ENCODE measurements at regions not wholly inside any gene's neighbourhood (a gene's known extent, or its start where the extent isn't known, plus 50 kb on each side); places are given as distances from the start of the nearest gene placed in this dataset.

DNA sequence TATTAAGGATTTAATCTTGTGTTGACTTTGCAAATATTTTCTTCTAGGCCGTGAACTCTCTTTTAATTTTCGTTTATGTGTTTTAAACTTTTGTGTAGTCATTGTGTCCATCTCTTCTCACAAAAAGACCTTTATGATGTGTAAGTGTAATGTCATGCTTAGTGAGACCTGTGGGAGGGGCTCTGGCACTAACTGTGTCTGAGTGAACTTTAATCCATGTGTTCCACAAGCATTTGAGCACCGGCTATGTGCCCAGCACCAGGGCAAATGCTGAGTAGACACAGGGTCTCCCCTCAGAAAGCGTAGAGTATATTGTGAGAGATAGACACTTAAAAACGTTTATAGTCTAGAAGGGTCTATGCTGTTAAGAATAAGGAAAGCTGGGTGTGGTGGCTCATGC lies 272.6 kb upstream of the TUT7 start:
- Histone ChIP-seq H2AFZ (ENCODE audit: low read length) (no peak overlapping the region), H3K79me2 (ENCODE audit: control insufficient read depth, insufficient read depth, low read length) (no peaks in the 10 kb centered on the region), H3K4me2 (ENCODE audit: extremely low read depth, insufficient read depth, low read length) (no peak overlapping the region), H3K36me3 (ENCODE audit: control insufficient read depth, insufficient read depth, low read length) (no peaks in the 10 kb centered on the region), H3K27me3 (ENCODE audit: control insufficient read depth, insufficient read depth, low read length) (no peaks in the 10 kb centered on the region), H3K4me1 (ENCODE audit: control insufficient read depth, extremely low read depth, insufficient read depth, low read length) (no peaks in the 10 kb centered on the region), H3K9ac (ENCODE audit: insufficient read depth, low read length) (no peak overlapping the region), H3K4me3 (replicated peaks in 1 of 4; ENCODE audit: control extremely low read depth in 1 of 4, insufficient read depth in 1 of 4, low read depth in 3 of 4, low read length in 4 of 4) (no peak overlapping the region), H3K9me3 (ENCODE audit: control insufficient read depth, insufficient read depth, low read depth, low read length) (no peaks in the 10 kb centered on the region), H4K20me1 (ENCODE audit: control insufficient read depth, extremely low read depth, insufficient read depth, low read length) (no peaks in the 10 kb centered on the region), H3K27ac (ENCODE audit: insufficient read depth, low read length) (no peak overlapping the region)
- TF ChIP-seq CTCF (conservative IDR thresholded peaks at IDR 0.05 in 1 of 2, IDR thresholded peaks at IDR 0.05 in 1 of 2; ENCODE audit: low read depth in 1 of 2, low read length in 2 of 2) (no peak), EZH2 (IDR thresholded peaks at IDR 0.05; ENCODE audit: low read length, missing control alignments) (no peak)
- no peak for DNase-seq (ENCODE audit: low read depth in 2 of 2)

GRCh38 chr9:86624630-86625029 lies 270.4 kb upstream of the TUT7 start:
- Histone ChIP-seq H3K4me3 (replicated peaks in 1 of 4; ENCODE audit: control extremely low read depth in 1 of 4, insufficient read depth in 1 of 4, low read depth in 3 of 4, low read length in 4 of 4) (no peak overlapping the region), H3K4me1 (ENCODE audit: control insufficient read depth, extremely low read depth, insufficient read depth, low read length) (no peaks in the 10 kb centered on the region), H3K4me2 (ENCODE audit: extremely low read depth, insufficient read depth, low read length) (no peak overlapping the region), H3K36me3 (ENCODE audit: control insufficient read depth, insufficient read depth, low read length) (no peaks in the 10 kb centered on the region), H3K9ac (ENCODE audit: insufficient read depth, low read length) (no peak overlapping the region), H2AFZ (ENCODE audit: low read length) (peak overlapping the region; percentile 38), H4K20me1 (ENCODE audit: control insufficient read depth, extremely low read depth, insufficient read depth, low read length) (no peaks in the 10 kb centered on the region), H3K27me3 (ENCODE audit: control insufficient read depth, insufficient read depth, low read length) (no peaks in the 10 kb centered on the region), H3K79me2 (ENCODE audit: control insufficient read depth, insufficient read depth, low read length) (no peaks in the 10 kb centered on the region), H3K9me3 (ENCODE audit: control insufficient read depth, insufficient read depth, low read depth, low read length) (no peaks in the 10 kb centered on the region), H3K27ac (ENCODE audit: insufficient read depth, low read length) (no peak overlapping the region)
- peak in 1 of 2 donors; percentile 92 for DNase-seq (ENCODE audit: low read depth in 2 of 2)
- TF ChIP-seq EZH2 (IDR thresholded peaks at IDR 0.05; ENCODE audit: low read length, missing control alignments) (no peak), CTCF (conservative IDR thresholded peaks at IDR 0.05 in 1 of 2, IDR thresholded peaks at IDR 0.05 in 1 of 2; ENCODE audit: low read depth in 1 of 2, low read length in 2 of 2) (no peak)

DNA sequence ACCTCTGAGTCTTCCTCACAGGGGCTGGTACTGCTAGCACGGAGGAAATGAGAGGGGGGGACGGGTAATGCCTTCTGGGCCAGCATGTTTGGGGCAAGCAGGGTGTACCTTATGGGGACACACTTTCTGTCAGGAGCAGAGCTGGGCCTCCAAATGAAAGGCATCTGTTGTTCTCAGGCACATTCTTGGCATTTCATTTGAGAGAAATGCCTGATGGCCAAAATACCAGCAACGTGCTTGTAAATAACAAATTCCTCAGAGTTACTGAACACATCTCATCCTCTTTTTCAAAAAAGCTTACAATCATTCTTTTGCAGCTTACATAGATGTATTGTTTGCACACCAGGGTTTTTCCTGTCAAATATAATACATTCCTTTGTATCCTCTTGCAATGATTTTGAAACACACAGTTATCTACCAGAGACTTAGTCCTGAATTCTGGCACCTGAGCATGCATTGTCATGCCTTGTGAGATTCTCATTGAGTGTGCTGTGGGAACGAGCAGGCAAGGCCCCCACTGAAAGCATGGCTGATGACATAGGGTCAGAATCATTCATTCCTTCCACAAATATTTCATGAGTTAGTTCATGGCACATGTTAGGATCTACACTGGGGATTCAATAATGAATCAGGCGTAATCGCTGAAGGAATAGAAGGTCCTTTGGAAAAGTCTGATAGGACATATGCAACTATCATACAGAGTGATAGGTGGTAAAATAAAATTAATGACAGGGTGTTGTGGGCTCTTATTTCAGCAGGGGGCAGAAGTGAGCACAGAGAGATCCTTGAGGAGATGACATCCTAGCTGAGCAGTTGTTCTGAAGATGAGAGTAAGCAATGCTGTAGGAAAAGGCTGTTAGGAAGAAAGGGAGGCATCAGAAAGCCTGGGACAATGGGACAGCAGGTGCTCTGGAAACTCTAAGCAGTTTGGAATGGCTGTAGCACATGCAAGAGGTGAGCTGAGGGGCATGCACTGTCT lies 260.9 kb upstream of the TUT7 start:
- H3K4me3 ChIP-seq (replicated peaks in 1 of 4; ENCODE audit: control extremely low read depth in 1 of 4, insufficient read depth in 1 of 4, low read depth in 3 of 4, low read length in 4 of 4) = no peak overlapping the region
- no peaks in the 10 kb centered on the region for H3K9me3 ChIP-seq (ENCODE audit: control insufficient read depth, insufficient read depth, low read depth, low read length)
- H3K4me2 ChIP-seq (ENCODE audit: extremely low read depth, insufficient read depth, low read length) = no peak overlapping the region
- no peaks in the 10 kb centered on the region for H3K79me2 ChIP-seq (ENCODE audit: control insufficient read depth, insufficient read depth, low read length)
- no peaks in the 10 kb centered on the region for H4K20me1 ChIP-seq (ENCODE audit: control insufficient read depth, extremely low read depth, insufficient read depth, low read length)
- H3K27me3 ChIP-seq (ENCODE audit: control insufficient read depth, insufficient read depth, low read length) = no peaks in the 10 kb centered on the region
- H3K4me1 ChIP-seq (ENCODE audit: control insufficient read depth, extremely low read depth, insufficient read depth, low read length) = no peaks in the 10 kb centered on the region
- no peak overlapping the region for H3K27ac ChIP-seq (ENCODE audit: insufficient read depth, low read length)
- peak; percentile 48 to 57 for TF ChIP-seq CTCF (conservative IDR thresholded peaks at IDR 0.05 in 1 of 2, IDR thresholded peaks at IDR 0.05 in 1 of 2; ENCODE audit: low read depth in 1 of 2, low read length in 2 of 2)
- TF ChIP-seq EZH2 (IDR thresholded peaks at IDR 0.05; ENCODE audit: low read length, missing control alignments) = no peak
- H3K9ac ChIP-seq (ENCODE audit: insufficient read depth, low read length) = no peak overlapping the region
- DNase-seq (ENCODE audit: low read depth in 2 of 2) = peak; percentile 20 to 42
- no peak overlapping the region for H2AFZ ChIP-seq (ENCODE audit: low read length)
- no peaks in the 10 kb centered on the region for H3K36me3 ChIP-seq (ENCODE audit: control insufficient read depth, insufficient read depth, low read length)

All from fibroblast of lung (primary cell).